ENCODE measurements at regions not wholly inside any gene's neighbourhood (a gene's known extent, or its start where the extent isn't known, plus 50 kb on each side); places are given as distances from the start of the nearest gene placed in this dataset.
"Not testable (repeated sequence)": the region's sequence is repeated elsewhere in the genome, so short reads cannot be mapped to it uniquely, and the experiment has no call there.

DNA sequence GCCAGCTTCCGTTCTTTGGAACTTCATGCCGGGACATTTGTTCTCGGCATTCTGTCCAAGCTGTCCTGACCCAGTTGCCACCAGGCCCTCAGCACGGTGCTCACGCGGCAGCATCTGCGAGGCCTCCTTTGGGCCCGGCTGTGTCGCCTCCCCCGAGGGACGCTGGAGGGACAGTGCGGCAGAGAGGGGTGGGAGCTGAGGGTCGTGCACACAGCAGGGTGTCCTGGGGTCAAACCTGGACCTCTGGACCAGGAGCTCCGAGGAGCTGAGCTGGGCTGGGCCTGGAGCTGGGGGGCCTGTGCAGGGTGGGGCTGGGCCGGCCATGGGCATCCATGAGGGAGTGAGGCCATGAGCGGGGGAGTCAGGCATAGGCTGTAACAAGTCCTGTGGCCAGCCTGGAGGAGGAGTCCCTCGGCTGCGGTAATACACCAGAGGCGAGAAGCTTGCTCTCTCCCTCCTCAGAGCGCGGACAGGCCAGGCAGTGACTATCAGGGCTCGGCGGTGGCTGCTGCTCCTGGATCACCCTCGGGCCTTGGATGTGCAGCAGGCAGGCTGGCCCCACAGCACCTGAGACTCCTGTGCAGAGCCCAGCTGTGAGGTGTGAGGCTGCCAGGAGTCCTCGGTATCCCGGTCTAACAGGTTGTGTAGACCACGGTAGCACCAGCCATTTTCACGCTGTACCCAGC, 130.2 kb downstream of the IGLL1 start:
- TF ChIP-seq CTCF (conservative IDR thresholded peaks at IDR 0.05); EZH2 (IDR thresholded peaks at IDR 0.05; ENCODE audit: low read depth): not testable (repeated sequence)

All from PC-9 (cell line).